GM13976 (cell line): ENCODE measurements at regions not wholly inside any gene's neighbourhood (a gene's known extent, or its start where the extent isn't known, plus 50 kb on each side); places are given as distances from the start of the nearest gene placed in this dataset.
A peak's percentile ranks its signal among the peaks of the same experiment; 100 is the strongest.
"Not testable (repeated sequence)": the region's sequence is repeated elsewhere in the genome, so short reads cannot be mapped to it uniquely, and the experiment has no call there.

Experiments used
- DNase-seq: peaks from one replicate; pipeline ENCODE4 v3.0.0; 2012; ENCODE audit warnings: low spot score
- CTCF ChIP-seq: IDR thresholded peaks from 2 replicates; pipeline ENCODE4 v1.5.1; 2012; ENCODE audit warnings: borderline replicate concordance, mild to moderate bottlenecking; ENCODE audit not compliant: insufficient read depth; ENCODE audit errors: extremely low read depth, missing control alignments, control extremely low read depth
- in situ Hi-C: fragments of 300-500 bp; cut with MboI; formaldehyde crosslinking; loops from one replicate; pipeline ENCODE4 v1.12.0; 2022; ENCODE audit warnings: low sequenced_read_pairs, mixed read lengths, inconsistent platforms; ENCODE audit not compliant: unreplicated experiment

- TF ChIP-seq CTCF, result no peak
- in situ Hi-C loops, result no loop called here
- DNase-seq, result no peak
Measured at GRCh38 chrX:5683996-5684395, 544.7 kb downstream of the NLGN4X start.

DNA sequence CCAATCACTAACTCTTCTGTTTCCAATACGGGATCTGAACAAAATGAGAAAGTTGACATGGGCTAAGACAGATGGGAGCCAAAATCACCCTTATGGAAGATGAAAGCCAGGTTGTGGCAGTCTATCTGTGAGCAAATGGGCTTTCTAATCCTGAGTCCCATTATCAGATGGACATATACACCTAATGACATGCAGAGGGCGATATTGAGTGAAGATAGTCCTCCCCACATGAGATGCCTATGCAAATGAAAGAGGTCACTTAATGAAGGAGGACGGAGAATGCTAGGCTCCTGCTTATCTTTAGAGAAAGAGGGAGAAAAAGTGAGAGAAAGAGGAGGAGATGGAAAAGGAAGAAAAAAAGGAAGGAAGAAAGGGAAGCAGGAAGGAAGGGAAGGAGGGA is 547.5 kb downstream of the NLGN4X start:
- no peak for DNase-seq
- in situ Hi-C loops, result no loop called here
- peak; percentile 5 for TF ChIP-seq CTCF

- in situ Hi-C loops, result no loop called here
- DNase-seq, result no peak
- no peak for TF ChIP-seq CTCF
Measured at GRCh38 chrX:5674036-5674435, 554.6 kb downstream of the NLGN4X start.

- DNase-seq, result no peak
- TF ChIP-seq CTCF, result no peak
- in situ Hi-C loops, result no loop called here
Measured at GRCh38 chrX:5672099-5672498, 556.6 kb downstream of the NLGN4X start.

- DNase-seq, in situ Hi-C loops: not testable (repeated sequence)
Measured at GRCh38 chrX:5666689-5667088, 562.0 kb downstream of the NLGN4X start.

DNA sequence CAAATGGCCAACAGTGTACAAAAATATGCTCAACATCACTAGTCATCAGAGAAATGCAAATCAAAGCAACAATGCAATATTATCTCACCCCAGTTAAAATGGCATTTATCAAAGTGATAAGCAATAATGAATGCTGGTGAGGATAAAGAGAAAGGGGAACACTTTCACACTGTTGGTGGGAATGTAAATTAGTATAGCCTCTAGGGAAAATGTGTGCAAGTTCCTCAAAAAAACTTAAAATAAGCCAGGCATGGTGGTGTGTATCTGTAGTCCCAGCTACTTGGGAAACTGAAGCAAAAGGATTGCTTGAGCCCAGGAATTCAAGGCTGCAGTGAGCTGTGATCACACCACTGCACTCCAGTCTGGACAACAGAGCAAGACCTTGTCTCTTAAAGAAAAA is 572.1 kb downstream of the NLGN4X start:
- no peak for DNase-seq
- no peak for TF ChIP-seq CTCF
- in situ Hi-C loops, result no loop called here

GRCh38 chrX:5650904-5651303 is 577.8 kb downstream of the NLGN4X start:
- no peak for TF ChIP-seq CTCF
- in situ Hi-C loops, result no loop called here
- no peak for DNase-seq
